H1 (cell line): ENCODE measurements at regions not wholly inside any gene's neighbourhood (a gene's known extent, or its start where the extent isn't known, plus 50 kb on each side); places are given as distances from the start of the nearest gene placed in this dataset.

ENCODE experiments used
- CTCF ChIA-PET: fragments of 300-600 bp; sonication (Branson Sonifier 250); formaldehyde crosslinking; loops from one replicate; lab custom pipeline; 2021; ENCODE audit not compliant: partially characterized antibody; lab: Charles Lee
- POLR2A ChIA-PET: fragments of 300-600 bp; sonication (Branson Sonifier 250); formaldehyde crosslinking; loops from one replicate; lab custom pipeline; 2021; ENCODE audit warnings: inconsistent platforms; ENCODE audit not compliant: partially characterized antibody; lab: Charles Lee
- DNase-seq, 2 experiments: peaks; one replicate each; pipeline versions ENCODE4 v3.0.0 to v3.0.0-alpha.2; 2010 to 2022; ENCODE audit warnings: low spot score in 2 of 2, low read depth in 1 of 2, mixed read lengths in 1 of 2
- FAIRE-seq: peaks from 2 replicates; lab custom pipeline; 2011; peaks lifted over from hg19 to GRCh38; lab: Jason Lieb, UNC
- H2AFZ ChIP-seq: 2 replicates; pipeline ENCODE4 v1.8.1; 2012; ENCODE audit warnings: low read length, inconsistent platforms
- H2AK5ac ChIP-seq: 2 replicates; pipeline ENCODE4 v1.6.1; 2013; ENCODE audit warnings: low read depth, low read length
- H2BK120ac ChIP-seq: replicated peaks from 2 replicates; pipeline ENCODE3; 2013; ENCODE audit warnings: low read depth, low read length, inconsistent platforms
- H2BK12ac ChIP-seq: 2 replicates; pipeline ENCODE4 v1.6.1; 2013; ENCODE audit warnings: low read depth, low read length
- H2BK15ac ChIP-seq: 2 replicates; pipeline ENCODE4 v1.6.1; 2013; ENCODE audit warnings: low read length
- H2BK20ac ChIP-seq: 2 replicates; pipeline ENCODE4 v1.6.1; 2013; ENCODE audit warnings: low read length
- H2BK5ac ChIP-seq: 2 replicates; pipeline ENCODE4 v1.6.1; 2013; ENCODE audit warnings: low read depth, low read length
- H3K14ac ChIP-seq: 2 replicates; pipeline ENCODE4 v1.6.1; 2013; ENCODE audit warnings: inconsistent platforms; ENCODE audit not compliant: insufficient read length
- H3K18ac ChIP-seq: 2 replicates; pipeline ENCODE4 v1.6.1; 2013; ENCODE audit warnings: low read length; ENCODE audit errors: extremely low read depth
- H3K23ac ChIP-seq: 2 replicates; pipeline ENCODE4 v1.6.1; 2013; ENCODE audit warnings: inconsistent platforms; ENCODE audit not compliant: insufficient read length
- H3K23me2 ChIP-seq: 2 replicates; pipeline ENCODE4 v1.6.1; 2013; ENCODE audit warnings: low read depth, low read length
- H3K27ac ChIP-seq: 2 replicates; pipeline ENCODE4 v1.6.1; 2011; ENCODE audit warnings: low read depth, low read length, inconsistent platforms
- H3K27me3 ChIP-seq, 4 experiments: replicated peaks in 1 of 4; 1 replicate in 1 of 4; 2 replicates in 3 of 4; pipeline versions ENCODE4 v1.6.1 to v1.8.1; 2011 to 2013; ENCODE audit warnings: low read length in 3 of 4, mild to moderate bottlenecking in 3 of 4, inconsistent platforms in 2 of 4, mixed read lengths in 2 of 4, moderate library complexity in 1 of 4; ENCODE audit not compliant: control insufficient read depth in 3 of 4, insufficient read depth in 3 of 4; ENCODE audit errors: extremely low read depth in 1 of 4
- H3K36me3 ChIP-seq, 4 experiments: 2 replicates each; pipeline versions ENCODE4 v1.6.1 to v1.8.1; 2011 to 2013; ENCODE audit warnings: mild to moderate bottlenecking in 4 of 4, low read length in 3 of 4, moderate library complexity in 2 of 4, control low read depth in 1 of 4, inconsistent platforms in 1 of 4; ENCODE audit not compliant: insufficient read depth in 4 of 4, control insufficient read depth in 2 of 4
- H3K4ac ChIP-seq: replicated peaks from 2 replicates; pipeline ENCODE3; 2013; ENCODE audit warnings: low read length, low read depth, mixed read lengths, inconsistent platforms; ENCODE audit not compliant: insufficient read length
- H3K4me1 ChIP-seq, 4 experiments: replicated peaks in 1 of 4; 1 replicate in 1 of 4; 2 replicates in 3 of 4; pipeline versions ENCODE4 v1.6.1 to v1.8.1; 2011 to 2013; ENCODE audit warnings: low read length in 3 of 4, inconsistent platforms in 2 of 4, mixed read lengths in 1 of 4; ENCODE audit not compliant: insufficient read depth in 4 of 4, control insufficient read depth in 3 of 4
- H3K4me2 ChIP-seq, 2 experiments: 2 replicates each; pipeline versions ENCODE4 v1.6.1 to v1.8.1; 2011 to 2013; ENCODE audit warnings: low read depth in 2 of 2, low read length in 2 of 2, control low read depth in 1 of 2, inconsistent platforms in 1 of 2, mild to moderate bottlenecking in 1 of 2; ENCODE audit not compliant: insufficient read depth in 1 of 2
- H3K4me3 ChIP-seq, 4 experiments: fragments of 200-600, 300-600 bp in 1 of 4; sonication (generic), shearing (Covaris generic), sonication (Bioruptor Twin) in 1 of 4; 2 replicates each; pipeline versions ENCODE4 v1.5.1 to v1.8.1; 2011 to 2016; ENCODE audit warnings: low read length in 4 of 4, low read depth in 3 of 4, control low read depth in 2 of 4, inconsistent platforms in 2 of 4, mild to moderate bottlenecking in 2 of 4, mixed read lengths in 1 of 4, moderate library complexity in 1 of 4; ENCODE audit not compliant: insufficient read depth in 2 of 4; ENCODE audit errors: extremely low read depth in 1 of 4
- H3K56ac ChIP-seq: replicated peaks from 2 replicates; pipeline ENCODE3; 2013; ENCODE audit warnings: low read depth, mild to moderate bottlenecking, mixed read lengths, low read length, inconsistent platforms; ENCODE audit not compliant: insufficient read length
- H3K79me1 ChIP-seq: 2 replicates; pipeline ENCODE4 v1.6.1; 2013; ENCODE audit warnings: low read depth, low read length, control low read depth
- H3K79me2 ChIP-seq, 2 experiments: 2 replicates each; pipeline versions ENCODE4 v1.6.1 to v1.8.1; 2012 to 2013; ENCODE audit warnings: low read length in 2 of 2, mild to moderate bottlenecking in 2 of 2, inconsistent platforms in 1 of 2; ENCODE audit not compliant: insufficient read depth in 2 of 2, control insufficient read depth in 1 of 2
- H3K9ac ChIP-seq, 4 experiments: replicated peaks in 1 of 4; 1 replicate in 1 of 4; 2 replicates in 3 of 4; pipeline versions ENCODE4 v1.6.1 to v1.8.1; 2011 to 2013; ENCODE audit warnings: low read depth in 3 of 4, low read length in 3 of 4, control low read depth in 2 of 4, mild to moderate bottlenecking in 2 of 4, moderate library complexity in 2 of 4, inconsistent platforms in 1 of 4; ENCODE audit errors: extremely low read depth in 1 of 4
- H3K9me3 ChIP-seq, 2 experiments: 2 replicates each; pipeline versions ENCODE4 v1.6.1 to v1.8.1; 2012 to 2013; ENCODE audit warnings: mild to moderate bottlenecking in 2 of 2, moderate library complexity in 2 of 2, control low read depth in 1 of 2, inconsistent platforms in 1 of 2, low read depth in 1 of 2, low read length in 1 of 2, mixed read lengths in 1 of 2; ENCODE audit not compliant: insufficient read depth in 2 of 2
- H4K20me1 ChIP-seq, 2 experiments: replicated peaks in 1 of 2; 2 replicates each; pipeline versions ENCODE3 to v1.8.1; 2011 to 2013; ENCODE audit warnings: inconsistent platforms in 2 of 2, low read length in 2 of 2, mild to moderate bottlenecking in 1 of 2; ENCODE audit not compliant: insufficient read depth in 2 of 2, control insufficient read depth in 1 of 2
- H4K5ac ChIP-seq: 2 replicates; pipeline ENCODE4 v1.6.1; 2013; ENCODE audit warnings: low read length, low read depth, mixed read lengths, inconsistent platforms; ENCODE audit not compliant: insufficient read length
- H4K8ac ChIP-seq: 2 replicates; pipeline ENCODE4 v1.8.0; 2013; ENCODE audit warnings: mild to moderate bottlenecking, moderate library complexity, low read length, inconsistent platforms; ENCODE audit not compliant: insufficient read depth; ENCODE audit errors: extremely low read depth
- H4K91ac ChIP-seq: replicated peaks from 2 replicates; pipeline ENCODE3; 2013; ENCODE audit warnings: low read length, mixed read lengths, inconsistent platforms; ENCODE audit not compliant: insufficient read length
- FOSL1 ChIP-seq: IDR thresholded peaks from 2 replicates; pipeline ENCODE4 v1.6.1; 2011; ENCODE audit warnings: mild to moderate bottlenecking, low read depth, low read length, moderate library complexity; ENCODE audit not compliant: insufficient read depth
- GTF2F1 ChIP-seq: IDR thresholded peaks from 2 replicates; pipeline ENCODE4 v1.6.1; 2012; ENCODE audit warnings: low read depth, low read length, improper control_type of control experiment, borderline replicate concordance
- RAD21 ChIP-seq, 2 experiments: IDR thresholded peaks in 1 of 2; conservative IDR thresholded peaks in 1 of 2; 2 replicates each; pipeline ENCODE4 v1.6.1; 2011; ENCODE audit warnings: low read depth in 2 of 2, low read length in 2 of 2, improper control_type of control experiment in 1 of 2, inconsistent platforms in 1 of 2, mild to moderate bottlenecking in 1 of 2, moderate library complexity in 1 of 2
- YY1 ChIP-seq: IDR thresholded peaks from 2 replicates; pipeline ENCODE4 v1.6.1; 2011; ENCODE audit warnings: low read depth, mild to moderate bottlenecking, low read length
- WGBS, 2 experiments: shearing (Covaris generic) in 1 of 2; methylation state at CpG; one replicate each; pipeline versions ENCODE4 v1.1.6 to v1.1.7; 2013 to 2015; ENCODE audit warnings: low lambda C conversion rate in 2 of 2, mixed read lengths in 2 of 2, inconsistent platforms in 1 of 2, low coverage in 1 of 2, missing lambda C conversion rate in 1 of 2; ENCODE audit not compliant: insufficient replicate concordance in 2 of 2, insufficient coverage in 1 of 2, insufficient read length in 1 of 2; ENCODE audit errors: extremely low coverage in 1 of 2, missing lambda C conversion rate in 1 of 2; 5-methylcytosine and 5-hydroxymethylcytosine counted together

GRCh38 chr3:44184319-44184953 lies 57.2 kb upstream of the TOPAZ1 start:
- no peaks in the 10 kb centered on the region for H3K79me2 ChIP-seq
- H2BK5ac ChIP-seq: no peak overlapping the region; the same call in 1 of the 2 replicates
- no peaks in the 10 kb centered on the region for H3K27me3 ChIP-seq
- no peaks in the 10 kb centered on the region for H3K9me3 ChIP-seq
- H3K18ac ChIP-seq: no peak overlapping the region
- H3K27ac ChIP-seq: no peak overlapping the region
- no peaks in the 10 kb centered on the region for H4K20me1 ChIP-seq
- H2AFZ ChIP-seq: peak overlapping the region; percentile 86
- no peak overlapping the region for H4K91ac ChIP-seq
- H3K4me2 ChIP-seq: peak overlapping the region in 1 of 2 experiments; percentile 25; a peak in 1 of 4 replicates
- no peaks in the 10 kb centered on the region for H3K79me1 ChIP-seq
- FAIRE-seq (peak; percentile 45), DNase-seq (peak in 1 of 2 experiments; percentile 53)
- H3K4me1 ChIP-seq: peaks cover 0 to 8% (median 6%) of the 10 kb centered on the region in 4 experiments; a peak in 4 of 7 replicates
- H3K14ac ChIP-seq: no peak overlapping the region
- no peak overlapping the region for H3K4me3 ChIP-seq
- H4K5ac ChIP-seq: no peak overlapping the region
- H4K8ac ChIP-seq: no peak overlapping the region
- WGBS, 2 experiments: 72% methylated on average over 14 of the region's 14 CpGs; no CpG with 5 or more reads in 1 of the 2 experiments
- H3K56ac ChIP-seq: no peak overlapping the region
- CTCF ChIA-PET: interaction anchor here (0.7 to 2.6 kb wide), 11 partner anchors 12 to 425 kb away, joined by 3 to 9 read pairs (median 4); no protein-coding TSS in a partner anchor
- no peak overlapping the region for H2BK120ac ChIP-seq
- H2BK20ac ChIP-seq: no peak overlapping the region
- H2AK5ac ChIP-seq: no peak overlapping the region
- no peaks in the 10 kb centered on the region for H3K36me3 ChIP-seq
- no peak for TF ChIP-seq GTF2F1
- TF ChIP-seq RAD21 (IDR thresholded peaks at IDR 0.05 in 1 of 2, conservative IDR thresholded peaks at IDR 0.05 in 1 of 2; ENCODE audit: low read depth in 2 of 2, low read length in 2 of 2): 0 out of 4 replicates have a peak, but pooled peaks of 1 of the 2 experiments have one; percentile 3
- TF ChIP-seq YY1: 0 out of 2 replicates have a peak, but pooled peaks have one; percentile 15
- TF ChIP-seq FOSL1: no peak
- H2BK15ac ChIP-seq: no peak overlapping the region
- H3K4ac ChIP-seq: no peak overlapping the region
- no peak overlapping the region for H3K9ac ChIP-seq
- no peaks in the 10 kb centered on the region for H3K23me2 ChIP-seq
- H2BK12ac ChIP-seq: no peak overlapping the region
- H3K23ac ChIP-seq: no peak overlapping the region
- POLR2A ChIA-PET: no interaction called here
